Activated B cell treated with CpG ODN at 0.5 μM for 24 hours (primary cell): ENCODE measurements at regions not wholly inside any gene's neighbourhood (a gene's known extent, or its start where the extent isn't known, plus 50 kb on each side); places are given as distances from the start of the nearest gene placed in this dataset.

Experiments used
- ATAC-seq: fragments of 200-7000 bp; cut with Tn5 transposase; one replicate; pipeline ENCODE4 v1.10.0; 2021; ENCODE audit warnings: low read depth, mild to moderate bottlenecking, moderate library complexity
- CTCF ChIA-PET: fragments of 350-600 bp; sonication (Branson Sonifier 250); formaldehyde crosslinking; loops from one replicate; lab custom pipeline; 2021; ENCODE audit warnings: antibody characterized with exemption; lab: Charles Lee
- POLR2A ChIA-PET: fragments of 350-600 bp; sonication (Branson Sonifier 250); formaldehyde crosslinking; loops from one replicate; lab custom pipeline; 2021; ENCODE audit warnings: antibody characterized with exemption; lab: Charles Lee
- DNase-seq: peaks from one replicate; pipeline ENCODE4 v3.0.0; 2022
- H3K27ac Mint-ChIP-seq: one replicate; pipeline ENCODE4 v1.8.0; 2020; ENCODE audit warnings: mixed read lengths
- H3K27me3 Mint-ChIP-seq: one replicate; pipeline ENCODE4 v1.8.0; 2021; ENCODE audit warnings: mixed read lengths
- H3K36me3 Mint-ChIP-seq: one replicate; pipeline ENCODE4 v1.8.0; 2021; ENCODE audit warnings: low read depth, mixed read lengths
- H3K4me1 Mint-ChIP-seq: one replicate; pipeline ENCODE4 v1.8.0; 2021; ENCODE audit warnings: mixed read lengths
- H3K4me3 Mint-ChIP-seq: one replicate; pipeline ENCODE4 v1.8.0; 2020; ENCODE audit warnings: mild to moderate bottlenecking, mixed read lengths
- H3K9me3 Mint-ChIP-seq: one replicate; pipeline ENCODE4 v1.8.0; 2020; ENCODE audit warnings: mixed read lengths
- intact Hi-C: fragments of 100-400 bp; cut with micrococcal nuclease; formaldehyde crosslinking; loops from one replicate; pipeline ENCODE4 v1.15.1; 2024
- TF ChIP-seq, protein P1 (sequence below): fragments of 200-600 bp; IDR thresholded peaks from one replicate; pipeline ENCODE4 v1.8.0; 2022; ENCODE audit warnings: antibody characterized with exemption, mild to moderate bottlenecking

DNA sequence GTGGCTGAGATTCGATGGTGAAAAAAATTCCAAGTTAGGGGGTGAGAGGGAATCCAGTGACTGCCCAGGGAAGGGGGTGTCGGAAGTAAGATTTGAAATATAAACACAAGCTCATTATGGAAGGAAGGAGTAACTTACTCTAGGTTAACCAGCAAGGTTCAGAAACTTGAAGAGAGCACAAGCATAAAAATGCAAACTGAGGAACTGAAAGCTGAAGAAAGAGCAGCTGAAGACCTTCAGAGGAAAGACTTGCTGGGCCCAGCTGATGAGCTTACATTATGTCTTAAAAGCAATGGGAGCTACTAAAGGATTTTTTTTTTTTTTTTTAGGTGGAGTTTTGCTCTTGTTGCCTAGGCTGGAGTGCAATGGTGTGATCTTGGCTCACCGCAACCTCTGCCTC, 189.7 kb upstream of the GRIN2B start:
- no peaks in the 10 kb centered on the region for H3K36me3 Mint-ChIP-seq
- ChIA-PET CTCF (interaction anchor here (0.9 to 3.2 kb wide), 3 partner anchors 14 to 282 kb away, joined by 3 to 29 read pairs (median 4); no protein-coding TSS in a partner anchor), POLR2A (interaction anchor here (0.6 to 2.2 kb wide), 9 partner anchors 12 to 600 kb away, joined by 3 to 18 read pairs (median 5); partner anchors contain the start of gene ATF7IP)
- TF ChIP-seq, protein P1, sequence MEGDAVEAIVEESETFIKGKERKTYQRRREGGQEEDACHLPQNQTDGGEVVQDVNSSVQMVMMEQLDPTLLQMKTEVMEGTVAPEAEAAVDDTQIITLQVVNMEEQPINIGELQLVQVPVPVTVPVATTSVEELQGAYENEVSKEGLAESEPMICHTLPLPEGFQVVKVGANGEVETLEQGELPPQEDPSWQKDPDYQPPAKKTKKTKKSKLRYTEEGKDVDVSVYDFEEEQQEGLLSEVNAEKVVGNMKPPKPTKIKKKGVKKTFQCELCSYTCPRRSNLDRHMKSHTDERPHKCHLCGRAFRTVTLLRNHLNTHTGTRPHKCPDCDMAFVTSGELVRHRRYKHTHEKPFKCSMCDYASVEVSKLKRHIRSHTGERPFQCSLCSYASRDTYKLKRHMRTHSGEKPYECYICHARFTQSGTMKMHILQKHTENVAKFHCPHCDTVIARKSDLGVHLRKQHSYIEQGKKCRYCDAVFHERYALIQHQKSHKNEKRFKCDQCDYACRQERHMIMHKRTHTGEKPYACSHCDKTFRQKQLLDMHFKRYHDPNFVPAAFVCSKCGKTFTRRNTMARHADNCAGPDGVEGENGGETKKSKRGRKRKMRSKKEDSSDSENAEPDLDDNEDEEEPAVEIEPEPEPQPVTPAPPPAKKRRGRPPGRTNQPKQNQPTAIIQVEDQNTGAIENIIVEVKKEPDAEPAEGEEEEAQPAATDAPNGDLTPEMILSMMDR = no peak
- H3K9me3 Mint-ChIP-seq = no peaks in the 10 kb centered on the region
- intact Hi-C loops = loop anchor here (1.0 kb wide), 2 partner anchors 14 kb away; no protein-coding TSS in a partner anchor
- no peak for DNase-seq
- H3K4me1 Mint-ChIP-seq = peaks cover 35% of the 10 kb centered on the region
- peak; percentile 89 for ATAC-seq
- H3K27ac Mint-ChIP-seq = peak overlapping the region; percentile 90
- H3K27me3 Mint-ChIP-seq = no peaks in the 10 kb centered on the region
- peak overlapping the region; percentile 70 for H3K4me3 Mint-ChIP-seq

DNA sequence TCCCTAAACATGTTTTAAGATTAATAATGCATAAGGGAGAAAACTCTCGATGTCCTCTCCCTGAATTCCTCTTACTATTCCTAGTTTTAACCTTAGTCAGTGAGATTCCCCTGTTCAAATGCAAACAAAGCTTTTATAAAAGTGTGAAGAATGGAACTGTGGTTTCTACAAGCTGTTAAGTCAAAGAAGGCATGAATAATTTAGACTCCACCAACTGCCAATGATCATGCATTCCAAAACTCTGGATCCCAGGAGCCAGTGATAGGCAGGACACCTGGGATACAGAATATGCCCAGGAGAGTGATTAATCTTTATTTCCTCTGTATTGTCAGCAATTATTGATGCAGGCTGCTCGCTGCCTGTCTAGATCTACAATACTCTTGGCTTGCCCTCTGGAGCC, 190.3 kb upstream of the ATF7IP start:
- intact Hi-C loops = no loop called here
- no peak for DNase-seq
- ChIA-PET POLR2A (interaction anchor here (0.6 to 1.1 kb wide), 3 partner anchors 9 to 27 kb away, joined by 4 read pairs; no protein-coding TSS in a partner anchor), CTCF (interaction anchor here (1.6 to 2.4 kb wide), 2 partner anchors 10 kb away, joined by 4 to 14 read pairs; no protein-coding TSS in a partner anchor)
- ATAC-seq = no peak
- Mint-ChIP-seq H3K9me3 (no peaks in the 10 kb centered on the region), H3K27me3 (no peaks in the 10 kb centered on the region), H3K27ac (no peak overlapping the region), H3K36me3 (no peaks in the 10 kb centered on the region), H3K4me1 (peaks cover 28% of the 10 kb centered on the region), H3K4me3 (no peak overlapping the region)
- TF ChIP-seq, protein P1 = no peak

DNA sequence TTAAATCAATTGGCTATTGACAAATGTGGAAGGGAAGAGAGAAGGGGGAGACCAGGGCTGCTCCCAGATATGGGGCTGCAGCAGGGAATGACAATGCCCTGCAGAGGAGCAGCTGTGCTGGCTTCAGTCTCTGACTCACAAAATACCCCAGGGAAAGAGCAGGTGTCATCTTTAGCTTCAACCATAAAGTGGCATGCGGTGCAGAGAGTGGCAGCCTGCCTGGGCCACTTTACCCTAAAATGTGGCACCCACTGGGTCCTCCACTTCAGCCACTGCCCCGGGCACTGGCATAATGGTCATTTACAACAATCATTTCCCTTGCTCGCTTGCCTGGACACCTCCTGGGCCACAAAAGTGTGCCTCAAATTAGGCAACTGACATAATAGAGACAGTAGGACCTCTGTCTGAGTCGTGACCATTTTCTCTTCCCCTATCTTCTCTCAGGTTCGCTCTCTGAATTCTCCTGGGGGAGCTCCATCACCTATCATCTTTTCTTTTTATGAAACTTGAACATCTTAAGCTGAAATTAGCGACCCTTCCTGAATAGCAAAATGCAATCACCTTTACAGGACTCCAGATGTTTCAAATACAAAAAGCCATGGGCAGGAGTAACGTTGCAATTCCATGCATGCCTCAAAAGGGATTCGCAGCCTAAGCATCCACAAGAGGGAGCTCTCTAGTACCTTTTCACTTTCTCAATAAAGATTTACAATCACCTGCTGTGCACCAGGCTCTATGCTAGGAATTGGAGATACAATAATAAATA, 179.9 kb upstream of the ATF7IP start:
- Mint-ChIP-seq H3K9me3 (no peaks in the 10 kb centered on the region), H3K4me3 (peak overlapping the region; percentile 69), H3K27ac (peak overlapping the region; percentile 87), H3K36me3 (no peaks in the 10 kb centered on the region), H3K27me3 (no peaks in the 10 kb centered on the region), H3K4me1 (peaks cover 30% of the 10 kb centered on the region)
- CTCF ChIA-PET = interaction anchor here (0.6 to 4.1 kb wide), 29 partner anchors 10 to 584 kb away, joined by 3 to 46 read pairs (median 4); partner anchors contain the start of gene ATF7IP
- peak; percentile 86 for ATAC-seq
- peak; percentile 41 for DNase-seq
- intact Hi-C loops = loop anchor here (1.0 to 5.0 kb wide), 8 partner anchors 14 to 532 kb away; no protein-coding TSS in a partner anchor
- TF ChIP-seq, protein P1 = peak; percentile 28
- POLR2A ChIA-PET = interaction anchor here (0.5 to 2.4 kb wide), 16 partner anchors 8 to 618 kb away, joined by 3 to 18 read pairs (median 4); partner anchors contain the start of genes ATF7IP, C12orf60 and WBP11

DNA sequence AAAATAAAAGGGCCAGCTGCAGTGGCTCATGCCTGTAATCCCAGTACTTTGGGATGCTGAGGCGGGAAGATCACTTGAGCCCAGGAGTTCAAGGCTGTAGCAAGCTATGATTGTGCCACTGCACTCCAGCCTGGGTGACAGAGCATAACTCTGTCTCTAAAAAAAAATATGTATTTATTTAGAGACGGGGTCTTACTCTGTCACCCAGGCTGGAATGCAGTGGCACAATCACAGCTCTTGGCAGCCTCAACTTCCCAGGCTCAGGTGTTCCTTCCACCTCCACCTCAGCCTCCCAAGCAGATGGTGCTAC, 179.3 kb upstream of the ATF7IP start:
- H3K27ac Mint-ChIP-seq = peak overlapping the region; percentile 87
- no peaks in the 10 kb centered on the region for H3K36me3 Mint-ChIP-seq
- H3K9me3 Mint-ChIP-seq = no peaks in the 10 kb centered on the region
- ATAC-seq = no peak
- ChIA-PET POLR2A (interaction anchor here (0.6 to 2.4 kb wide), 9 partner anchors 13 to 584 kb away, joined by 3 to 18 read pairs (median 5); partner anchors contain the start of gene ATF7IP), CTCF (interaction anchor here (0.6 to 4.1 kb wide), 28 partner anchors 10 to 584 kb away, joined by 3 to 46 read pairs (median 4); partner anchors contain the start of gene ATF7IP)
- intact Hi-C loops = loop anchor here (1.0 to 5.0 kb wide), 2 partner anchors 478 to 531 kb away; no protein-coding TSS in a partner anchor
- H3K4me3 Mint-ChIP-seq = peak overlapping the region; percentile 69
- H3K4me1 Mint-ChIP-seq = peaks cover 36% of the 10 kb centered on the region
- no peak for DNase-seq
- TF ChIP-seq, protein P1 = no peak
- no peaks in the 10 kb centered on the region for H3K27me3 Mint-ChIP-seq
